HepG2 (cell line): ENCODE measurements at regions not wholly inside any gene's neighbourhood (a gene's known extent, or its start where the extent isn't known, plus 50 kb on each side); places are given as distances from the start of the nearest gene placed in this dataset.

Experiments
- ARID5B ChIP-seq: IDR thresholded peaks from 2 replicates; pipeline ENCODE4 v1.4.0; 2020; ENCODE audit warnings: mild to moderate bottlenecking, missing genetic modification reagents
- BRF2 ChIP-seq: sonication (generic); formaldehyde crosslinking; IDR thresholded peaks from 2 replicates; pipeline ENCODE4 v1.8.1; 2022; ENCODE audit warnings: mild to moderate bottlenecking, missing genetic modification reagents
- DMAP1 ChIP-seq: IDR thresholded peaks from 2 replicates; pipeline ENCODE4 v1.6.1; 2016
- GABPB1 ChIP-seq: IDR thresholded peaks from 2 replicates; pipeline ENCODE4 v1.6.1; 2016; ENCODE audit warnings: mild to moderate bottlenecking, missing genetic modification reagents, moderate library complexity, missing compliant biosample characterization
- HOXA3 ChIP-seq: sonication (generic); formaldehyde crosslinking; IDR thresholded peaks from 2 replicates; pipeline ENCODE4 v1.5.0; 2020; ENCODE audit warnings: missing genetic modification reagents
- MAX ChIP-seq: IDR thresholded peaks from 2 replicates; pipeline ENCODE4 v1.6.1; 2012; ENCODE audit warnings: inconsistent platforms
- MED1 ChIP-seq: sonication (generic); formaldehyde crosslinking; IDR thresholded peaks from 2 replicates; pipeline ENCODE4 v1.4.0; 2020; ENCODE audit warnings: missing genetic modification reagents
- MEIS2 ChIP-seq: sonication (generic); formaldehyde crosslinking; IDR thresholded peaks from 2 replicates; pipeline ENCODE4 v1.9.0; 2021; ENCODE audit warnings: mild to moderate bottlenecking, missing genetic modification reagents
- PHF8 ChIP-seq: sonication (generic); formaldehyde crosslinking; IDR thresholded peaks from 2 replicates; pipeline ENCODE4 v1.5.0; 2020; ENCODE audit warnings: missing genetic modification reagents
- POGZ ChIP-seq: sonication (generic); formaldehyde crosslinking; IDR thresholded peaks from 2 replicates; pipeline ENCODE4 v1.4.0; 2020; ENCODE audit warnings: mild to moderate bottlenecking, missing genetic modification reagents
- SAFB2 ChIP-seq: sonication (generic); formaldehyde crosslinking; IDR thresholded peaks from 2 replicates; pipeline ENCODE4 v1.5.1; 2020; ENCODE audit warnings: missing genetic modification reagents, low read depth, mild to moderate bottlenecking, borderline replicate concordance
- SYNCRIP ChIP-seq: fragments of 200-400 bp; formaldehyde crosslinking; IDR thresholded peaks from 2 replicates; pipeline ENCODE4 v1.6.1; 2018; ENCODE audit warnings: mild to moderate bottlenecking, low read depth, low read length; ENCODE audit not compliant: insufficient read depth
- TFDP2 ChIP-seq: sonication (generic); formaldehyde crosslinking; IDR thresholded peaks from 2 replicates; pipeline ENCODE4 v1.4.0; 2020; ENCODE audit warnings: missing genetic modification reagents
- YEATS4 ChIP-seq: sonication (generic); formaldehyde crosslinking; IDR thresholded peaks from 2 replicates; pipeline ENCODE4 v1.4.0; 2020; ENCODE audit warnings: missing genetic modification reagents, borderline replicate concordance
- ZBTB2 ChIP-seq: sonication (generic); formaldehyde crosslinking; IDR thresholded peaks from 2 replicates; pipeline ENCODE4 v1.8.0; 2022; ENCODE audit warnings: low read depth, missing genetic modification reagents
- ZBTB8A ChIP-seq: sonication (generic); formaldehyde crosslinking; IDR thresholded peaks from 2 replicates; pipeline ENCODE4 v1.4.0; 2020; ENCODE audit warnings: mild to moderate bottlenecking, low read depth, missing genetic modification reagents, borderline replicate concordance
- ZFYVE20 ChIP-seq: sonication (generic); formaldehyde crosslinking; IDR thresholded peaks from 2 replicates; pipeline ENCODE4 v1.8.0; 2023; ENCODE audit warnings: low read depth, mild to moderate bottlenecking, moderate library complexity, missing genetic modification reagents, borderline replicate concordance
- ZNF235 ChIP-seq: sonication (generic); formaldehyde crosslinking; IDR thresholded peaks from 2 replicates; pipeline ENCODE4 v1.8.1; 2023; ENCODE audit warnings: mild to moderate bottlenecking, missing genetic modification reagents, borderline replicate concordance
- ZNF547 ChIP-seq: sonication (generic); formaldehyde crosslinking; IDR thresholded peaks from 2 replicates; pipeline ENCODE4 v1.5.1; 2020; ENCODE audit warnings: mild to moderate bottlenecking, missing genetic modification reagents
- ZNF720 ChIP-seq: sonication (generic); formaldehyde crosslinking; IDR thresholded peaks from 2 replicates; pipeline ENCODE4 v1.4.0; 2020; ENCODE audit warnings: missing genetic modification reagents
- ZNF768 ChIP-seq: sonication (generic); formaldehyde crosslinking; IDR thresholded peaks from 2 replicates; pipeline ENCODE4 v1.4.0; 2020; ENCODE audit warnings: missing genetic modification reagents
- ZNF773 ChIP-seq: sonication (generic); formaldehyde crosslinking; IDR thresholded peaks from 2 replicates; pipeline ENCODE4 v1.4.0; 2020; ENCODE audit warnings: missing genetic modification reagents, borderline replicate concordance

DNA sequence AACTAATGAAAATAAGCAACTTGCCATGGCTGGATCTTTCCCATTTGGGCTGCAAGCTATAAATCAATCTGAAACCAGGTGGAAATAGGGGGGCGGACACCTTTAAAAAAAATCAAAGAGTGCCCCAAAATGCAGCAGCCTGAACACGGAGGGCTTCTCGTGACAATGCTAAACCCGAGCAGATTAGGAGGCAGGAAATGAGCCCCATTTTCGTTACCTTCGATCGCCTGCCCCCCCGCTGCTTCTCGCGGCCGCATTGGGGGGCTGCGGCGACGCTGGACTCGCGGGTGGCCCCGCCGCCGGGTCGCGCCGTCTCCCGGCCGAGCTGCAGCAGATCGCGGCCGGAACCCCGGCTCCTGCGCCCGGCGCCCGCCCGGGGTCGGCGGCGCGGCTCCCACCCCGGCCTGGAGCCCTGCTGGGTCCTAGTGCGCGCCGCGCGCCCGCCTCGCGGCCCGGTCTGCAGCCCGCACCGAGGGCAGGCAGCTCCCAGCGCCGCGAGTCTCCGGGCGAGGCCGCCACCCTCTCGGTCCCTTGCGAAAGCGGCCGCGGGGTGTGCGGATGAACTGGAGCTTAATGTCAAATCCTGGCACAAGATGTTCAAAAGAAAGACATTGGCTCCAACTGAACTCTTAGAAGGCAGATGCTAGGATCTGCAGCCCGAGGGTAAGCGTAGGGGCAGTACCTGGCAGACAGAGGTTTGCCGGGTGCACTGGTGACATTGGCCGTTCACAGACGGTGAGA, 201.9 kb upstream of the FOXN3 start (continued):
- TF ChIP-seq ZBTB2 (CRISPR knock-in tag) (0 out of 2 replicates have a peak, but pooled peaks have one; percentile 39), ARID5B (CRISPR knock-in tag) (peak; percentile 36; the same call in 1 of the 2 replicates), ZBTB8A (no peak), ZNF768 (CRISPR knock-in tag) (peak; percentile 43; the same call in 1 of the 2 replicates), SAFB2 (CRISPR knock-in tag) (peak; percentile 20; the same call in 1 of the 2 replicates), MED1 (CRISPR knock-in tag) (peak; percentile 46; the same call in 1 of the 2 replicates), TFDP2 (CRISPR knock-in tag) (no peak), GABPB1 (CRISPR knock-in tag) (peak; percentile 49; the same call in 1 of the 2 replicates), DMAP1 (CRISPR knock-in tag) (peak; percentile 13; the same call in 1 of the 2 replicates), YEATS4 (CRISPR knock-in tag) (peak; percentile 75), BRF2 (0 out of 2 replicates have a peak, but pooled peaks have one; percentile 60), ZNF773 (CRISPR knock-in tag) (0 out of 2 replicates have a peak, but pooled peaks have one; percentile 77), POGZ (CRISPR knock-in tag) (peak; percentile 26; the same call in 1 of the 2 replicates), PHF8 (CRISPR knock-in tag) (peak; percentile 40), ZNF720 (CRISPR knock-in tag) (no peak), ZNF235 (CRISPR knock-in tag) (no peak), MEIS2 (peak; percentile 70; the same call in 1 of the 2 replicates), SYNCRIP (no peak), MAX (peak; percentile 75; the same call in 1 of the 2 replicates), HOXA3 (peak; percentile 64; the same call in 1 of the 2 replicates), ZNF547 (CRISPR knock-in tag) (peak; percentile 33; the same call in 1 of the 2 replicates), ZFYVE20 (no peak)
